HEK293 (cell line): ENCODE measurements at regions not wholly inside any gene's neighbourhood (a gene's known extent, or its start where the extent isn't known, plus 50 kb on each side); places are given as distances from the start of the nearest gene placed in this dataset.

ENCODE experiments used
- CTCF ChIA-PET: fragments of 350-600 bp; formaldehyde crosslinking; extraction: SDS; loops from one replicate; lab custom pipeline; 2021; ENCODE audit warnings: antibody characterized with exemption; lab: Yijun Ruan, JAX
- POLR2A ChIA-PET: fragments of 300-600 bp; formaldehyde crosslinking; extraction: SDS; loops from one replicate; lab custom pipeline; 2020; ENCODE audit warnings: antibody characterized with exemption, inconsistent platforms; lab: Yijun Ruan, JAX
- H3K27ac ChIP-seq: fragments of 200-500 bp; sonication (Bioruptor generic); 2 replicates; pipeline ENCODE4 v1.5.1; 2014; ENCODE audit warnings: low read depth, low read length, control low read depth, inconsistent platforms; ENCODE audit errors: extremely low read depth
- H3K36me3 ChIP-seq, 2 experiments: fragments of 200-500 bp in 1 of 2; sonication (Bioruptor generic) in 1 of 2; 1 replicate in 1 of 2; 2 replicates in 1 of 2; pipeline ENCODE4 v1.5.1; 2014 to 2017; ENCODE audit warnings: inconsistent platforms in 2 of 2, low read length in 2 of 2; ENCODE audit not compliant: control insufficient read depth in 2 of 2, insufficient read depth in 1 of 2
- H3K4me1 ChIP-seq: fragments of 200-500 bp; sonication (Bioruptor generic); 2 replicates; pipeline ENCODE4 v1.5.1; 2014; ENCODE audit warnings: mild to moderate bottlenecking, low read length, inconsistent platforms; ENCODE audit not compliant: control insufficient read depth, insufficient read depth
- H3K4me3 ChIP-seq: 2 replicates; pipeline ENCODE4 v1.5.1; 2011; ENCODE audit warnings: low read depth, mild to moderate bottlenecking, control low read depth, low read length, moderate library complexity
- H3K9me3 ChIP-seq: fragments of 200-500 bp; sonication (Bioruptor generic); 2 replicates; pipeline ENCODE4 v1.5.1; 2014; ENCODE audit warnings: low read depth, low read length, inconsistent platforms; ENCODE audit not compliant: control insufficient read depth, insufficient read depth
- OVOL3 ChIP-seq: fragments of 450-650 bp; formaldehyde crosslinking; IDR thresholded peaks from 2 replicates; pipeline ENCODE4 v1.5.1; 2016; ENCODE audit warnings: missing biosample characterization, missing genetic modification characterization
- PRDM1 ChIP-seq: fragments of 450-650 bp; formaldehyde crosslinking; IDR thresholded peaks from 2 replicates; pipeline ENCODE4; 2016; ENCODE audit warnings: missing biosample characterization, missing genetic modification characterization
- SP2 ChIP-seq: fragments of 450-650 bp; formaldehyde crosslinking; IDR thresholded peaks from 2 replicates; pipeline ENCODE4 v1.5.1; 2016; ENCODE audit warnings: missing biosample characterization, missing genetic modification characterization
- SP3 ChIP-seq: fragments of 450-650 bp; formaldehyde crosslinking; IDR thresholded peaks from 2 replicates; pipeline ENCODE4 v1.5.1; 2016; ENCODE audit warnings: missing biosample characterization, missing genetic modification characterization
- SP7 ChIP-seq: fragments of 450-650 bp; formaldehyde crosslinking; IDR thresholded peaks from 2 replicates; pipeline ENCODE4 v1.5.1; 2016; ENCODE audit warnings: missing biosample characterization, missing genetic modification characterization
- TCF7L2 ChIP-seq: IDR thresholded peaks from 2 replicates; pipeline ENCODE4 v1.6.1; 2011; ENCODE audit warnings: low read depth, mild to moderate bottlenecking, inconsistent platforms, low read length, moderate library complexity, borderline replicate concordance
- TRIM28 ChIP-seq: IDR thresholded peaks from 2 replicates; pipeline ENCODE4 v1.6.1; 2011; ENCODE audit warnings: low read length, control low read depth, borderline replicate concordance
- YY1 ChIP-seq: fragments of 450-650 bp; formaldehyde crosslinking; IDR thresholded peaks from 2 replicates; pipeline ENCODE4 v1.5.1; 2018; ENCODE audit warnings: missing biosample characterization, missing genetic modification characterization
- ZBTB8A ChIP-seq: fragments of 450-650 bp; formaldehyde crosslinking; IDR thresholded peaks from 2 replicates; pipeline ENCODE4 v1.5.1; 2016; ENCODE audit warnings: missing biosample characterization, missing genetic modification characterization
- ZEB2 ChIP-seq: fragments of 450-650 bp; formaldehyde crosslinking; IDR thresholded peaks from 2 replicates; pipeline ENCODE4 v1.5.1; 2016; ENCODE audit warnings: missing biosample characterization, missing genetic modification characterization
- ZFP37 ChIP-seq: fragments of 450-650 bp; formaldehyde crosslinking; IDR thresholded peaks from 2 replicates; pipeline ENCODE4 v1.5.1; 2016; ENCODE audit warnings: missing biosample characterization, missing genetic modification characterization
- ZFP69B ChIP-seq: fragments of 450-650 bp; formaldehyde crosslinking; IDR thresholded peaks from 2 replicates; pipeline ENCODE4 v1.5.1; 2016; ENCODE audit warnings: missing biosample characterization, missing genetic modification characterization
- ZIC2 ChIP-seq: fragments of 450-650 bp; formaldehyde crosslinking; IDR thresholded peaks from 2 replicates; pipeline ENCODE4 v1.5.1; 2016; ENCODE audit warnings: missing biosample characterization, missing genetic modification characterization
- ZNF132 ChIP-seq: fragments of 450-650 bp; formaldehyde crosslinking; IDR thresholded peaks from 2 replicates; pipeline ENCODE4 v1.5.1; 2017; ENCODE audit warnings: missing biosample characterization, missing genetic modification characterization, borderline replicate concordance
- ZNF214 ChIP-seq: fragments of 450-650 bp; formaldehyde crosslinking; IDR thresholded peaks from 2 replicates; pipeline ENCODE4 v1.5.1; 2017; ENCODE audit warnings: missing biosample characterization, mild to moderate bottlenecking, missing genetic modification characterization, borderline replicate concordance
- ZNF221 ChIP-seq: fragments of 450-650 bp; formaldehyde crosslinking; IDR thresholded peaks from 2 replicates; pipeline ENCODE4 v1.5.1; 2017; ENCODE audit warnings: missing biosample characterization, missing genetic modification characterization, borderline replicate concordance
- ZNF248 ChIP-seq: fragments of 450-650 bp; formaldehyde crosslinking; IDR thresholded peaks from 2 replicates; pipeline ENCODE4 v1.5.1; 2017; ENCODE audit warnings: missing biosample characterization, missing genetic modification characterization
- ZNF266 ChIP-seq: fragments of 450-650 bp; formaldehyde crosslinking; IDR thresholded peaks from 2 replicates; pipeline ENCODE4 v1.5.1; 2016; ENCODE audit warnings: missing biosample characterization, missing genetic modification characterization, low read depth
- ZNF311 ChIP-seq: fragments of 450-650 bp; formaldehyde crosslinking; IDR thresholded peaks from 2 replicates; pipeline ENCODE4 v1.5.1; 2017; ENCODE audit warnings: missing biosample characterization, missing genetic modification characterization, borderline replicate concordance
- ZNF335 ChIP-seq: fragments of 450-650 bp; formaldehyde crosslinking; conservative IDR thresholded peaks from 2 replicates; pipeline ENCODE4 v1.5.1; 2016; ENCODE audit warnings: missing biosample characterization, missing genetic modification characterization
- ZNF341 ChIP-seq: fragments of 450-650 bp; formaldehyde crosslinking; IDR thresholded peaks from 2 replicates; pipeline ENCODE4; 2016; ENCODE audit warnings: low read depth, missing biosample characterization, missing genetic modification characterization
- ZNF37A ChIP-seq: fragments of 450-650 bp; IDR thresholded peaks from 2 replicates; pipeline ENCODE4 v1.5.1; 2018; ENCODE audit warnings: missing biosample characterization, missing genetic modification characterization
- ZNF48 ChIP-seq: fragments of 450-650 bp; formaldehyde crosslinking; IDR thresholded peaks from 2 replicates; pipeline ENCODE4 v1.5.1; 2016; ENCODE audit warnings: missing biosample characterization, missing genetic modification characterization
- ZNF501 ChIP-seq: fragments of 450-650 bp; formaldehyde crosslinking; IDR thresholded peaks from 2 replicates; pipeline ENCODE4 v1.5.1; 2016; ENCODE audit warnings: missing biosample characterization, missing genetic modification characterization
- ZNF561 ChIP-seq: fragments of 450-650 bp; IDR thresholded peaks from 2 replicates; pipeline ENCODE4 v1.5.1; 2018; ENCODE audit warnings: missing biosample characterization, missing genetic modification characterization, borderline replicate concordance
- ZNF610 ChIP-seq: fragments of 450-650 bp; formaldehyde crosslinking; IDR thresholded peaks from 2 replicates; pipeline ENCODE4 v1.5.1; 2016; ENCODE audit warnings: missing biosample characterization, missing genetic modification characterization, borderline replicate concordance
- ZNF701 ChIP-seq: fragments of 450-650 bp; formaldehyde crosslinking; IDR thresholded peaks from 2 replicates; pipeline ENCODE4 v1.5.1; 2016; ENCODE audit warnings: missing biosample characterization, missing genetic modification characterization
- ZNF837 ChIP-seq: fragments of 450-650 bp; formaldehyde crosslinking; IDR thresholded peaks from 2 replicates; pipeline ENCODE4 v1.5.1; 2016; ENCODE audit warnings: missing biosample characterization, missing genetic modification characterization
- TF ChIP-seq, protein P1 (sequence below): fragments of 450-650 bp; formaldehyde crosslinking; IDR thresholded peaks from 2 replicates; pipeline ENCODE4 v1.5.1; 2017; ENCODE audit warnings: missing biosample characterization, missing genetic modification characterization
- TF ChIP-seq, protein P2 (sequence below): fragments of 450-650 bp; formaldehyde crosslinking; IDR thresholded peaks from 2 replicates; pipeline ENCODE4 v1.5.1; 2017; ENCODE audit warnings: missing biosample characterization, missing genetic modification characterization
- TF ChIP-seq, protein P3 (sequence below): fragments of 450-650 bp; formaldehyde crosslinking; IDR thresholded peaks from 2 replicates; pipeline ENCODE4 v1.5.1; 2016; ENCODE audit warnings: missing biosample characterization, missing genetic modification characterization
- TF ChIP-seq, protein P4 (sequence below): IDR thresholded peaks from 2 replicates; pipeline ENCODE4 v1.6.1; 2011; ENCODE audit warnings: mild to moderate bottlenecking, low read depth, low read length, borderline replicate concordance

DNA sequence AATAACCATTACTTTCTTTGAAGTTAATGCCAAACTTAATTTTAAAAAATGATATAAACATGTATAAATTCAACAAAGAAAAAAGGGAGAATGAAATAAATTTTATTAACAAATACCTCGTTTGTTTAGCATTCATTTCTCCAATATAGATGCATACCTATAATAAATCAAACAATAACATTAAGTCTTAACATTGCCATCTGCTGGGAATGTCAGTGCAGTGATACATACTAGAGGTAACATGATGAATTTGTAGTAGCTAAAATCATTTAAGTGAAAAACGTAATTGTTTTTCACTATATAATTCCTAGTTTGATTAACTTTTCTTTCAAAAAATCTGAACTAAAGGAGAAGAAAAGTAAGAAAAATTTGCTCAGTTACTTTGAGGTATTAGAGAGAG is 340.2 kb upstream of the CBLB start (continued):
- TF ChIP-seq PRDM1 (tag by site-specific recombination) (no peak), ZNF561 (tag by site-specific recombination) (no peak), ZNF837 (no peak), ZNF501 (no peak)

DNA sequence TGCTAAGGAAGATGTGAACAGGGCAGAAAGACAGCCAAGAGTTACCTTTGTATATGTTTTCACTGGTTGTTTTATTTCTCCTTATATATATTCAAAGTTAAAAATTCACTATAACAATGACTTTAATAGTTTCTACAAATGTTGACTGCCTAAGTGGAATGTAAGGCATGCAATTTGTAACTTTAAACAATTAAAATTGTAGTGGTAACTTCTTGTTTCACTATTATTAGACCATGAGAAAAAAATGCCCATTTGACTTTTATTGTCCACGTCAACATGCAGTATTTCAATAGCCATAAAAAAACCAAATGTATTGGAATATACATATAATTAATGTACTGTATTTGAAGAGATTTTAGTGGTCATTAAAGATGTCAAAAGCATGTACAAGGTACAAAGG is 340.7 kb upstream of the CBLB start:
- TF ChIP-seq SP7 (tag by site-specific recombination) (no peak), ZNF48 (tag by site-specific recombination) (no peak), ZNF248 (tag by site-specific recombination) (no peak), ZNF311 (no peak), ZNF837 (no peak), ZFP69B (no peak), TRIM28 (no peak), TCF7L2 (no peak), ZNF37A (tag by site-specific recombination) (no peak), ZEB2 (tag by site-specific recombination) (no peak), ZNF266 (tag by site-specific recombination) (no peak), OVOL3 (tag by site-specific recombination) (no peak), ZNF214 (tag by site-specific recombination) (no peak), ZBTB8A (tag by site-specific recombination) (no peak), YY1 (tag by site-specific recombination) (no peak), ZNF335 (tag by site-specific recombination) (no peak)
- TF ChIP-seq, protein P1, sequence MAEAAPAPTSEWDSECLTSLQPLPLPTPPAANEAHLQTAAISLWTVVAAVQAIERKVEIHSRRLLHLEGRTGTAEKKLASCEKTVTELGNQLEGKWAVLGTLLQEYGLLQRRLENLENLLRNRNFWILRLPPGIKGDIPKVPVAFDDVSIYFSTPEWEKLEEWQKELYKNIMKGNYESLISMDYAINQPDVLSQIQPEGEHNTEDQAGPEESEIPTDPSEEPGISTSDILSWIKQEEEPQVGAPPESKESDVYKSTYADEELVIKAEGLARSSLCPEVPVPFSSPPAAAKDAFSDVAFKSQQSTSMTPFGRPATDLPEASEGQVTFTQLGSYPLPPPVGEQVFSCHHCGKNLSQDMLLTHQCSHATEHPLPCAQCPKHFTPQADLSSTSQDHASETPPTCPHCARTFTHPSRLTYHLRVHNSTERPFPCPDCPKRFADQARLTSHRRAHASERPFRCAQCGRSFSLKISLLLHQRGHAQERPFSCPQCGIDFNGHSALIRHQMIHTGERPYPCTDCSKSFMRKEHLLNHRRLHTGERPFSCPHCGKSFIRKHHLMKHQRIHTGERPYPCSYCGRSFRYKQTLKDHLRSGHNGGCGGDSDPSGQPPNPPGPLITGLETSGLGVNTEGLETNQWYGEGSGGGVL: no peak
- TF ChIP-seq, protein P2, sequence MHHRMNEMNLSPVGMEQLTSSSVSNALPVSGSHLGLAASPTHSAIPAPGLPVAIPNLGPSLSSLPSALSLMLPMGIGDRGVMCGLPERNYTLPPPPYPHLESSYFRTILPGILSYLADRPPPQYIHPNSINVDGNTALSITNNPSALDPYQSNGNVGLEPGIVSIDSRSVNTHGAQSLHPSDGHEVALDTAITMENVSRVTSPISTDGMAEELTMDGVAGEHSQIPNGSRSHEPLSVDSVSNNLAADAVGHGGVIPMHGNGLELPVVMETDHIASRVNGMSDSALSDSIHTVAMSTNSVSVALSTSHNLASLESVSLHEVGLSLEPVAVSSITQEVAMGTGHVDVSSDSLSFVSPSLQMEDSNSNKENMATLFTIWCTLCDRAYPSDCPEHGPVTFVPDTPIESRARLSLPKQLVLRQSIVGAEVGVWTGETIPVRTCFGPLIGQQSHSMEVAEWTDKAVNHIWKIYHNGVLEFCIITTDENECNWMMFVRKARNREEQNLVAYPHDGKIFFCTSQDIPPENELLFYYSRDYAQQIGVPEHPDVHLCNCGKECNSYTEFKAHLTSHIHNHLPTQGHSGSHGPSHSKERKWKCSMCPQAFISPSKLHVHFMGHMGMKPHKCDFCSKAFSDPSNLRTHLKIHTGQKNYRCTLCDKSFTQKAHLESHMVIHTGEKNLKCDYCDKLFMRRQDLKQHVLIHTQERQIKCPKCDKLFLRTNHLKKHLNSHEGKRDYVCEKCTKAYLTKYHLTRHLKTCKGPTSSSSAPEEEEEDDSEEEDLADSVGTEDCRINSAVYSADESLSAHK (tag by site-specific recombination): no peak
- H3K36me3 ChIP-seq: no peaks in the 10 kb centered on the region
- H3K27ac ChIP-seq: no peak overlapping the region
- POLR2A ChIA-PET: no interaction called here
- CTCF ChIA-PET: no interaction called here
- H3K9me3 ChIP-seq: no peaks in the 10 kb centered on the region
- H3K4me1 ChIP-seq: no peaks in the 10 kb centered on the region
- no peak overlapping the region for H3K4me3 ChIP-seq

DNA sequence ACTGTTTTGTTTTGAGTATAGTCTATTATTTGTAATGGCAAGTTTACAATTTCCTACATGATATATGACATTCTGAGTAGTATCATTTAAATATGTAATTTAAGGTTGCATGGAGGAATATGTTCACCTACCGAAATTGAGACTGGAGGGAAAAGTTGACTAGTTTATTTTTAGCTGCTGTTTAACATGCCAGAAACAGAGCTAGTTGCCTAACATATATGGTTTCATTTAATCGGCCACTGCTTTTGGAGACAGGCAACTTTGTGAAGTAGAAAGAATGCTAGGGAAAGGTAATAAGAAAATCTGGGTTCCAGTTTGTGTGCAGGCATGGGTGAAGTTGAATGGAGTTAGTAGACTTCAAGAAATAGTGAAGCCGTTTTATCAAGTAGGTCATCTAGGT is 342.1 kb upstream of the CBLB start:
- ChIA-PET CTCF (no interaction called here), POLR2A (no interaction called here)
- Histone ChIP-seq H3K9me3 (no peaks in the 10 kb centered on the region), H3K27ac (no peak overlapping the region), H3K4me3 (no peak overlapping the region), H3K36me3 (no peaks in the 10 kb centered on the region), H3K4me1 (no peaks in the 10 kb centered on the region)
- TF ChIP-seq SP2 (no peak), ZNF341 (tag by site-specific recombination) (no peak), ZFP69B (no peak), SP3 (tag by site-specific recombination) (no peak), ZIC2 (tag by site-specific recombination) (no peak), ZNF221 (tag by site-specific recombination) (no peak), ZNF132 (tag by site-specific recombination) (no peak), ZNF335 (tag by site-specific recombination) (no peak), ZNF701 (tag by site-specific recombination) (no peak), ZFP37 (tag by site-specific recombination) (no peak), ZNF610 (tag by site-specific recombination) (no peak)
- TF ChIP-seq, protein P3, sequence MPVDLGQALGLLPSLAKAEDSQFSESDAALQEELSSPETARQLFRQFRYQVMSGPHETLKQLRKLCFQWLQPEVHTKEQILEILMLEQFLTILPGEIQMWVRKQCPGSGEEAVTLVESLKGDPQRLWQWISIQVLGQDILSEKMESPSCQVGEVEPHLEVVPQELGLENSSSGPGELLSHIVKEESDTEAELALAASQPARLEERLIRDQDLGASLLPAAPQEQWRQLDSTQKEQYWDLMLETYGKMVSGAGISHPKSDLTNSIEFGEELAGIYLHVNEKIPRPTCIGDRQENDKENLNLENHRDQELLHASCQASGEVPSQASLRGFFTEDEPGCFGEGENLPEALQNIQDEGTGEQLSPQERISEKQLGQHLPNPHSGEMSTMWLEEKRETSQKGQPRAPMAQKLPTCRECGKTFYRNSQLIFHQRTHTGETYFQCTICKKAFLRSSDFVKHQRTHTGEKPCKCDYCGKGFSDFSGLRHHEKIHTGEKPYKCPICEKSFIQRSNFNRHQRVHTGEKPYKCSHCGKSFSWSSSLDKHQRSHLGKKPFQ (tag by site-specific recombination): no peak
- TF ChIP-seq, protein P4, sequence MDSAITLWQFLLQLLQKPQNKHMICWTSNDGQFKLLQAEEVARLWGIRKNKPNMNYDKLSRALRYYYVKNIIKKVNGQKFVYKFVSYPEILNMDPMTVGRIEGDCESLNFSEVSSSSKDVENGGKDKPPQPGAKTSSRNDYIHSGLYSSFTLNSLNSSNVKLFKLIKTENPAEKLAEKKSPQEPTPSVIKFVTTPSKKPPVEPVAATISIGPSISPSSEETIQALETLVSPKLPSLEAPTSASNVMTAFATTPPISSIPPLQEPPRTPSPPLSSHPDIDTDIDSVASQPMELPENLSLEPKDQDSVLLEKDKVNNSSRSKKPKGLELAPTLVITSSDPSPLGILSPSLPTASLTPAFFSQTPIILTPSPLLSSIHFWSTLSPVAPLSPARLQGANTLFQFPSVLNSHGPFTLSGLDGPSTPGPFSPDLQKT: no peak
